HepG2 (cell line): ENCODE measurements at regions not wholly inside any gene's neighbourhood (a gene's known extent, or its start where the extent isn't known, plus 50 kb on each side); places are given as distances from the start of the nearest gene placed in this dataset.

Source experiments
- ATAC-seq: fragments of 200-7000 bp; cut with Tn5 transposase; 3 replicates; pipeline ENCODE4 v1.9.1; 2020; ENCODE audit warnings: mild to moderate bottlenecking, moderate library complexity
- BruUV-seq: library from RNA; stranded (reverse); fragments of 400-500 nt; replicated peaks from 2 replicates; lab custom pipeline; 2021; lab: Mats Ljungman, UMichigan
- CTCF ChIA-PET: fragments of 300-600 bp; formaldehyde crosslinking; extraction: SDS; loops from one replicate; lab custom pipeline; 2021; ENCODE audit warnings: low total read pairs, inconsistent platforms, low intra/inter-chr PET ratio; lab: Yijun Ruan, JAX
- POLR2A ChIA-PET: fragments of 350-600 bp; sonication (Branson Sonifier 250); formaldehyde crosslinking; loops from one replicate; lab custom pipeline; 2020; ENCODE audit warnings: antibody characterized with exemption, inconsistent platforms; lab: Yijun Ruan, JAX
- DNase-seq: peaks from one replicate; pipeline ENCODE4 v3.0.0-alpha.2; 2015; ENCODE audit warnings: low spot score
- FAIRE-seq: peaks from 3 replicates; lab custom pipeline; 2011; peaks lifted over from hg19 to GRCh38; lab: Jason Lieb, UNC
- H2AFZ ChIP-seq: one replicate; pipeline ENCODE4 v1.6.1; 2011; ENCODE audit warnings: low read length, inconsistent platforms
- H3K27ac ChIP-seq: fragments of 300-600 bp; 3 replicates; pipeline ENCODE4 v1.8.0; 2011; ENCODE audit warnings: mixed run types, mild to moderate bottlenecking, mixed read lengths, low read length, inconsistent platforms; ENCODE audit not compliant: insufficient read depth; ENCODE audit errors: extremely low read length
- H3K27me3 ChIP-seq, 2 experiments: fragments of 200-600 bp in 1 of 2; 2 replicates in 1 of 2; 3 replicates in 1 of 2; pipeline versions ENCODE4 v1.6.0 to v1.8.0; 2011; ENCODE audit warnings: low read length in 2 of 2, mild to moderate bottlenecking in 2 of 2, moderate library complexity in 2 of 2, inconsistent platforms in 1 of 2; ENCODE audit not compliant: insufficient read depth in 2 of 2, control insufficient read depth in 1 of 2
- H3K36me3 ChIP-seq, 2 experiments: fragments of 200-600 bp in 1 of 2; replicated peaks in 1 of 2; 2 replicates in 1 of 2; 3 replicates in 1 of 2; pipeline versions ENCODE4 v1.5.1 to v1.8.0; 2011; ENCODE audit warnings: low read length in 2 of 2, inconsistent platforms in 1 of 2; ENCODE audit not compliant: insufficient read depth in 2 of 2, control insufficient read depth in 1 of 2
- H3K4me1 ChIP-seq: 2 replicates; pipeline ENCODE4 v1.5.1; 2012; ENCODE audit warnings: low read length, inconsistent platforms; ENCODE audit not compliant: insufficient read depth
- H3K4me2 ChIP-seq: 2 replicates; pipeline ENCODE4 v1.6.0; 2011; ENCODE audit warnings: low read depth, low read length, inconsistent platforms
- H3K4me3 ChIP-seq, 3 experiments: fragments of 200-600 bp in 1 of 3; sonication (generic), shearing (Covaris generic) in 1 of 3; replicated peaks in 1 of 3; 2 replicates each; pipeline ENCODE4 v1.5.1; 2011 to 2016; ENCODE audit warnings: low read length in 3 of 3, inconsistent platforms in 2 of 3, low read depth in 2 of 3, mild to moderate bottlenecking in 2 of 3, control low read depth in 1 of 3, mixed read lengths in 1 of 3; ENCODE audit not compliant: insufficient read depth in 1 of 3
- H3K79me2 ChIP-seq: one replicate; pipeline ENCODE4 v1.6.1; 2011; ENCODE audit warnings: low read length, inconsistent platforms; ENCODE audit not compliant: insufficient read depth
- H3K9ac ChIP-seq: 2 replicates; pipeline ENCODE4 v1.6.0; 2011; ENCODE audit warnings: mild to moderate bottlenecking, low read depth, low read length, inconsistent platforms; ENCODE audit not compliant: insufficient read depth
- H3K9me3 ChIP-seq: 2 replicates; pipeline ENCODE4 v1.5.1; 2012; ENCODE audit warnings: mild to moderate bottlenecking, low read length
- H4K20me1 ChIP-seq: 2 replicates; pipeline ENCODE4 v1.6.0; 2011; ENCODE audit warnings: inconsistent platforms, mild to moderate bottlenecking, low read length, moderate library complexity; ENCODE audit not compliant: insufficient read depth
- ATF3 ChIP-seq: sonication (generic); formaldehyde crosslinking; IDR thresholded peaks from 2 replicates; pipeline ENCODE4 v1.4.0; 2020; ENCODE audit warnings: missing genetic modification reagents
- ETV5 ChIP-seq: IDR thresholded peaks from 2 replicates; pipeline ENCODE4 v1.6.1; 2018; ENCODE audit warnings: missing biosample characterization, missing genetic modification reagents, inconsistent platforms, borderline replicate concordance
- FOXJ3 ChIP-seq: sonication (generic); formaldehyde crosslinking; IDR thresholded peaks from 2 replicates; pipeline ENCODE4 v1.4.0; 2020; ENCODE audit warnings: missing genetic modification reagents, mild to moderate bottlenecking, borderline replicate concordance
- HBP1 ChIP-seq: IDR thresholded peaks from 2 replicates; pipeline ENCODE4 v1.6.1; 2016; ENCODE audit warnings: low read depth, control low read depth
- HNRNPUL1 ChIP-seq: fragments of 200-400 bp; formaldehyde crosslinking; IDR thresholded peaks from 2 replicates; pipeline ENCODE4 v1.6.1; 2017; ENCODE audit warnings: low read depth, mild to moderate bottlenecking, low read length, moderate library complexity
- MEIS1 ChIP-seq: sonication (generic); formaldehyde crosslinking; IDR thresholded peaks from 2 replicates; pipeline ENCODE4 v1.9.0; 2021; ENCODE audit warnings: mild to moderate bottlenecking, missing genetic modification reagents, moderate library complexity, borderline replicate concordance
- MNT ChIP-seq: fragments of 450-650 bp; IDR thresholded peaks from 2 replicates; pipeline ENCODE4 v1.6.1; 2016
- ZNF10 ChIP-seq: sonication (generic); formaldehyde crosslinking; IDR thresholded peaks from 2 replicates; pipeline ENCODE4 v1.4.0; 2020; ENCODE audit warnings: mild to moderate bottlenecking, low read depth, missing genetic modification reagents, borderline replicate concordance
- ZNF335 ChIP-seq: sonication (generic); formaldehyde crosslinking; IDR thresholded peaks from 2 replicates; pipeline ENCODE4 v1.4.0; 2020; ENCODE audit warnings: missing genetic modification reagents
- ZNF432 ChIP-seq: sonication (generic); formaldehyde crosslinking; IDR thresholded peaks from 2 replicates; pipeline ENCODE4 v1.5.0; 2020; ENCODE audit warnings: missing genetic modification reagents, mild to moderate bottlenecking, borderline replicate concordance
- ZNF639 ChIP-seq: conservative IDR thresholded peaks from 2 replicates; pipeline ENCODE4 v1.6.1; 2018; ENCODE audit warnings: missing genetic modification reagents
- ZNF777 ChIP-seq: sonication (generic); formaldehyde crosslinking; IDR thresholded peaks from 2 replicates; pipeline ENCODE4 v1.4.0; 2020; ENCODE audit warnings: missing genetic modification reagents
- WGBS: methylation state at CpG from one replicate; pipeline ENCODE4 v1.1.6; 2017; ENCODE audit warnings: low lambda C conversion rate; 5-methylcytosine and 5-hydroxymethylcytosine counted together
- in situ Hi-C: cut with HindIII; loops from 2 replicates; pipeline ENCODE4 v1.10.0; 2017; ENCODE audit warnings: low pct_unique_long_range_greater_than_20kb; ENCODE audit not compliant: extremely low pct_ligation_motif_present
- intact Hi-C: fragments of 100-400 bp; cut with micrococcal nuclease; formaldehyde crosslinking; loops from one replicate; pipeline ENCODE4 v1.10.0; 2022; ENCODE audit not compliant: unreplicated experiment

- in situ Hi-C loops = no loop called here
- FAIRE-seq = no peak
Measured at GRCh38 chr12:124707316-124707715, 139.9 kb upstream of the NCOR2 start.

GRCh38 chr12:124706363-124706762, 139.0 kb upstream of the NCOR2 start:
- in situ Hi-C loops = no loop called here
- no peak for FAIRE-seq
- no peak overlapping the region for H3K27ac ChIP-seq
- H4K20me1 ChIP-seq = no peaks in the 10 kb centered on the region
- H3K9ac ChIP-seq = no peak overlapping the region
- H3K36me3 ChIP-seq = no peaks in the 10 kb centered on the region
- intact Hi-C loops = no loop called here
- no peak for DNase-seq
- WGBS = 79% methylated on average over 10 of the region's 10 CpGs
- no peak overlapping the region for H2AFZ ChIP-seq
- no peak overlapping the region for H3K4me3 ChIP-seq
- no peak overlapping the region for H3K4me2 ChIP-seq
- ChIA-PET CTCF (no interaction called here), POLR2A (no interaction called here)
- H3K9me3 ChIP-seq = no peaks in the 10 kb centered on the region
- BruUV-seq = no TSS peak
- H3K4me1 ChIP-seq = peaks cover 15% of the 10 kb centered on the region
- no peaks in the 10 kb centered on the region for H3K79me2 ChIP-seq
- ATAC-seq = no peak
- H3K27me3 ChIP-seq = peaks cover 5 to 50% of the 10 kb centered on the region in 2 experiments; a peak in 4 of 5 replicates
- TF ChIP-seq MEIS1 (no peak), ZNF10 (CRISPR knock-in tag) (no peak), HNRNPUL1 (no peak), MNT (no peak), ZNF777 (no peak), HBP1 (CRISPR knock-in tag) (no peak), ZNF432 (no peak), ETV5 (CRISPR knock-in tag) (no peak), ZNF335 (CRISPR knock-in tag) (no peak)

More at GRCh38 chr12:124707316-124707715, 139.9 kb upstream of the NCOR2 start:
- Histone ChIP-seq H3K27ac (no peak overlapping the region), H3K9me3 (no peaks in the 10 kb centered on the region), H3K4me3 (no peak overlapping the region), H3K27me3 (peaks cover 2 to 46% of the 10 kb centered on the region in 2 experiments; a peak in 4 of 5 replicates), H3K4me2 (no peak overlapping the region), H4K20me1 (no peaks in the 10 kb centered on the region), H3K4me1 (peaks cover 15% of the 10 kb centered on the region), H3K36me3 (no peaks in the 10 kb centered on the region), H3K9ac (no peak overlapping the region), H2AFZ (no peak overlapping the region), H3K79me2 (no peaks in the 10 kb centered on the region)
- intact Hi-C loops = no loop called here
- no peak for TF ChIP-seq ZNF639 (CRISPR knock-in tag)
- no peak for TF ChIP-seq FOXJ3 (CRISPR knock-in tag)
- TF ChIP-seq ATF3 = no peak
- POLR2A ChIA-PET = no interaction called here
- 70% methylated on average over 8 of the region's 8 CpGs for WGBS
- ATAC-seq (no peak), DNase-seq (no peak)
- BruUV-seq = no TSS peak
- CTCF ChIA-PET = no interaction called here
